Forelimb muscle (tissue), 1 donor: ENCODE measurements at regions not wholly inside any gene's neighbourhood (a gene's known extent, or its start where the extent isn't known, plus 50 kb on each side); places are given as distances from the start of the nearest gene placed in this dataset.
A peak's percentile ranks its signal among the peaks of the same experiment; 100 is the strongest.

ENCODE experiments used
- DNase-seq: peaks from one replicate; pipeline ENCODE4 v3.0.0-alpha.2; 2013; ENCODE audit warnings: low read depth

DNA sequence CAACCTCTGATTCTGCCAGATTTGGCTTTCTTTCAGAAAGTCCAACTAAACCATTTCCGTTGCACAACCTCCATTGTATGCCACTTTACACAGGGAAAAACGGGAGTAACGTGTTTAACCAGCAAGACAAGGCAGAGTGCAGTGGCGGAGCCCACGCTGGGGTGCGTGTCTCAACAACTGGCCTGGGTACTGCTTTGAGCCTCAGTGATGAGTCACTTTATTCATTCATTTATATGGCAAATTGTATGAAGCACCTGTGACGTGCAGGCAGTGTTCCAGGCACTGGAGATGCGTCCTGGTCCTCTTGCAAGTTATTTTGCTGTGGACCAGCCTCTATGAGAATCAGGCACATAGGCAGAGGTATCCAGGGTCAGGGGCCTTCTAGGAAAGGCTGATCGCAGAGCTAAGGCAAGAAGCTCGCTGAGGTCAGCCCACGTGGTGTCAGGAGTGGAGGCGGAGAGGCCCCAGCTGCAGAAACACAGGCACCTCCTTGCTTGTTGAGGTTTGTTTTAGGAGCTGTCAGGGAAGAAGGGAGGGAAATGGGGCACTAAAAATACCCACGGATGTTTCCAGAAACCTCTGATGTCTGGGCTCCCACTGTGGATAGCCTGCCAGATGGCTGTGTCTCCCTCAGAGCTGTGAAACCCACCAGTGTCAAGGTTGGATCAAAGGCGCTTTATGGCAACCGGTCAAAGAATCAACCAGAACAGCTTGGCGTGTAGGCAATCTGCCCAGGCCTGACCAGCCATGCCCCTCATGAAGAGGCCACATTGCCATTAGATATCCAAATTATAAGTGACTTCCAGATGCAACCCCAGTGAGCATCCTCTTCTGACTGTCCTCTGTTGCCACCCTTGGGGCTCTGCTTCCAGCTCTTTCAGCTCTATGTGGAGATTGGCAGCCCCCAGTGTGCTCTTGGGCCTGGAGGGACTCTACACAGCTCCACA, 157.2 kb downstream of the CD83 start:
- DNase-seq = no peak

DNA sequence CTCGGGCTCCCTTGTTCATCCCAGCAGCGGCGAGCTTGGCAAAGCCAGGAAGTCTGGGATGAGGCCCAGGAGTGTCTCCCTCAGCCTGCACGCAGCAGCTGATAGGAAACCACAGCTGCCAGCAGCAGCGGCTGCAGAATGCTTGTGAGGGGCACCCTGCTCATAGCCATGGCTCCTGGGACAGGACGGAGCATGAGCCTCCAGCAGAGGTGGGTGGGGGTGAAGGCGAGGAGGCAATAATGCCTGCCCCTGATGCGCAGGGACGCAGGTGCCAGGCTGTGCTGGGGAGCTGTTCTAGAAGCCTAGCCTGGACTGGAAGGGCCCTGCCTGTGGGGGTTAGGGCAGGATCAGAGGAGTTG, 157.9 kb downstream of the CD83 start:
- no peak for DNase-seq

DNA sequence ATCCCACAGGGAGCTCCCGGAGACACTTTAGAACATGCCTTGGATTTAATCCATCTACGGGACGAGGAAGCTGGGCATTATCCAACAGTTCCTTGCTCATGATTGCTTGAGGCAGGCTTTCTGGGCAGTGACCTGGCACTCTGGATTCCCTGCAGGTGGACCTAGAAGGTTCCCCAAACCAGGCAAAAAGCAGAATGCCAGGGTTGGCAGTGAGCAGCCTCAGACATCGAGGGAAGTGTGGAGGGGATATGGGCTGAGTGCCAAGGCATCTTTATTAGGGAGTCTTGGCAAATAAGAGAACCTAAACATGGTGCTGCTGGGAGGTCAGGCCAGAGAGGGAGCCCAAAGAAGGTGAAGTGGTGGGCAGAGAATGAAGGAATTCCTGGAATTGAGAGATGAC, 158.5 kb downstream of the CD83 start:
- DNase-seq = no peak

DNA sequence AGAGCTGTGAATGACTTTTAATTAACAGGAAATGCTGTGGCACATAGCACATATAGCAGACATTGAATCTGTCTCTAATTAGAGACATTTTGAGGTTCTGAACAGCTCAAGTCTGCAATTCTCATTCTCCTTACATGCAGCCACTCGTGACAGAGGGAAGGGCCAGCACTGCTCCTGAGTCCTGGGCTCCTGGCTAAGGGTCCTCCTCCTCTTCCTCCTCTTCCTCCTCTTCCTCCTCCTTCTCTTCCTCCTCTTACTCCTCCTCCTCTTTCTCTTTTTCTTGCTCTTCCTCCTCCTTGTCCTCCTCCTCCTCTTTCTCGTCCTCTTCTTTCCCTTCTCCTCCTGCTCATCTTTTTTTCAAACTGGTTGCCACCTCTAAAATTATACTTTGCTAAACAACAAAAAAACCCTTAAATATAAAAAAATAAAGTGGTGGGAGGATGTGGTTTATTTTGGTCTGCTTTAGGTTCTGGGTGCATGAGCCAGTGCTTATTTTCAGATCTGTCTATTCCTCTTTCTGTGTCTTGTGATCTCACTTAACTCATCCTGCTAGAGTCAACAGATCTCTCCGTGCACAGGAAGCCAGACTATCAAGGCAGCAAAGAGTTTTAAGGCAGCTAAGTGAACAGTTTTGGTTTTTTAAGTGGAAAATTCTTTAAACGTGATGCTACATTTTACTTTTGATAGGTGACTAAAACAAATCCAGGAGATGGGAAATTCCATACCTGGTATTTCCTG, 159.3 kb downstream of the CD83 start:
- DNase-seq = peak; percentile 29

DNA sequence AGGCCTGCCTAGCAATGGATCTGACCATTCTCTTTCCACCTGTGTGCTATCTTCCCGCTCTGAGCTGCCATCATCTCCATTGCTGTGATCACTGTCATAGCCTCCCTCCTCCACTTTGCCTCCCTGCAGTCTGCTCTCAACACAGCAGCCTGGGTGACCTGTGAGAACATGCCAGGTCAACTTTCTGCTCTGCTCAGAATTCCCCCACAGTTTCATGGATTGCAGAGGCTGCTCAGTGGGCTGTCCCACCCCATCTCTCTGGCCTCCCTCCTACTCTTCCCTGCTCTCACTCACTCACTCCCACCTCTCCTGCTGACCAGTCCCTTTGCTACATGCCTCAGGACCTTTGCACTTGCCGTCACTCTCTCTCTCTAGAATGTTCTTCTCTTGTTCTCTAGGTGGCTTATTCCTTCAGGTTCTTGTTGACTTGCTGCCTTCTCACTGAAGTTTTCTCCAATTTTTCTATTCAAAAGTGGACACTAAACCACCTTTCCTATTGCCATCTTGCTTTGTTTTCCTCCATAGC, 159.9 kb downstream of the CD83 start:
- DNase-seq = no peak

DNA sequence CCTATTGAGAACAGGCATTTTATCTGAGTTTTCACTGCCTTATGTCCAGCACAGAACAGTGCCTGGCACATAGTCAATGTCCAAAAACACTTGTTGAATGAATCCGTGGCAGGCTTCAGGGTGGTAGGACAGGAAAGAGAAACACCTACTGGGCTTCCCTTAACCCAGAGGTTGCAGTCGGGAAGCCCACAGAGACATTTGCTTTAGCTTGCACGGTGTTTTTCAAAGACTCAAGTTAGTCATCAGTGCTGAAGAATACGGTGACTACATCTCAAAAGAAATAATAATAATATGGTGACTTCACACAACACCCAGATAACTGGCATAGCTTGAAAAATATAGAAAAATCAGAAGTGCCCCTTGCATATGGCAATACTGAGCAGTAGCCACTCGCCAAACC, 160.4 kb downstream of the CD83 start:
- DNase-seq = no peak

DNA sequence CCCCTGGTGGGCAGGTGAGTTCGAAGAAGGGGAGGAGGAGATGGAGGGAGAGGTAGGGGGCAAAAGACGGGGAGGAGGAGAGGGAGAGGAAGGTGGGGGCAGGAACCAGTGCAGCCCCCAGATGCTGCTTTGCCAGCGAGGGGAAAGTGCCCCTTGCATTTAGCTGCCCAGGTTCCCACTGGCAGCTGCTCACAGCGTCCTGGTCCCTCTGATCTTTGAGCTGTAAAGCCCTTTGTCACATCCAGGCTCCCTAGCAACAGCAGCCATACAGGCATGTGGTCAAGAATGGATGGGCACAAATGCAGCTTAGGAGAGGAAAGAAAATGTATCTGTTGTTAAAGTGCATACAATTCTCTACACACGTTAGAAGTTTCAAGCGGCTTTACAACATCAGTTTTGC, 160.9 kb downstream of the CD83 start:
- no peak for DNase-seq

DNA sequence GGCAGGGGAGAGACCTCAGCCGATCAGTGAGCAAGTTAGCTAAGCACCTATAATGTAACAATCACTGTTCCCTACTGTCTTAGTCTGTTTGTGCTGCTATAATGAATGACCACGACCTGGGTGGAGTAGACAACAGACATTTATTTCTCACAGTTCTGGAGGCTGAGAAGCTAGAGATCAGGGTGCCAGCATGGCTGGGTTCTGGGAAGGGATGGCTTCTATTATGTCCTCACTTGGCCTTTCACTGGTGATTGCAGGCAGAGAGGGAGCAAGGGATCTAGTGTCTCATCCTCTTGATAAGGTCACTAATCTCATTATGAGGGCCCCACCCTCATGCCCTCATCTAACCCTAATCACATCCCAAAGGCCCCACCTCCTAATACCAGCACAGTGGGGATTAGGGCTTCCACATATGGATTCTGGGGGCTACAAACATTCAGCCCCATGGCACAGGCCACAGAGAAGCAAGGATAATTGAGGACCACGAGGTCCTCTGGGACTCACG, 162.5 kb downstream of the CD83 start:
- DNase-seq = no peak

DNA sequence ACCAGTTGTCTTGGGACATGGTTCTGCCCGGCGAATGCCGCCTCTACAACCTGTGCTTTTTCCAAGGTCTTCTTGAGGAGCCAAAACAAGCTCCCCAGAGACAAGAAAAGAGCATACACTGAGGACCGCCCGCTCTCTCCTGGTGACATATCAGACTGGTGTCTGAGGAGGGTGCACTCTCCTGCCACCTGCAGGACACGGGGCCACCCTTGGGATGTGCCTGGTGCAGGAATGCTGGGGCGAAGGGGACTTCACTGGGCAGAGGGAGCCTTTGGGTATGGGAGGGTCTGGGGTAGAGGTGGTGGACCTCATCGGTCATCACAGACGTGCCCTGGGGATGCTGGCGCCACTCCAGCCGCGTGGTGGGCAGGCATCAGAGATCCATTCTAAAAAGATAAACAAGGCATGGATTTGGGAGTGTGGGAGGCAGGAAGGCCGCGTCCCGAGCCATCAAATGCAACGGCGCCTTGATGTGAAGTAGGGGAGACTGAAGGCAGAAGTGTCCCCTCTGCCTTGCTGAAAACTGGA, 163.3 kb downstream of the CD83 start:
- no peak for DNase-seq

DNA sequence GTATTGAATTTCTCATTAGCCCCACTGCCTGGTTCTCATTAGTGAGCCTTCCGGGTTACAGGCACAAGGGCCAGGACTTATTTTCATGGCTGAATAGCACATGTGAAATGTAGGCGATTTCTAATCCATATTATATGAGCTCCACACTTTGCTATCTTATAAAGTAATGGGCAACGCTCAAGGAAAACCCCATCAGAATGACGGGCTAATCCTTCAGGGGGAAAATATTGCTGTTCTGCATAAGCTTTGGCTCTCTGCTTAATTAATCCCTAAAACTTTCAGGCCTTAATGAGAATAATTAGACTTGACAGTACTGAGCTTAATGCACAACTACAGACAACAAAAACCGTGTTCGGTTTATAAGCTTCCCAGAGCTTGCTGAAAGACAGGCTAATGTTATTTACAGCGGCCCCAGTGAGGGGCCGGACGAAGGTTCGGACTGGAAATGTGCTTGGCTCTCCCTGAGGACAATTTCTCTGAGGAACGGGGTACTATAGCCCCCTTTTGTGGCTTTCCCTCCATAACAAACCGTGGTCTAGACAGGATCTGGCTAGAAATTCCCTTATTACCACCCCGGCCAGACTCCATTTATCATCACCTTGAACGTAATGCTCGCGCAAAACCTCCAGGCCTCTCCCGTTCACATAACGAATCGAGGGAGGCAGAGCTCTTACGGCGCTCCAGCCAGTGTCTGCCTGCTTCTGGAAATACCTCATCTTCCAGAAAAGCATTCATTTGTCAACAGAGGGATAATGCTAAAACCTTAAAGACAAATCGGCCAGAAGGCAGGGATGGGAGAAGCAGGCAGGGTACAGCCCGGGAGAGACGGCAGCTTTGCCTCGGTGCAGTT, 164.5 kb downstream of the CD83 start:
- no peak for DNase-seq

DNA sequence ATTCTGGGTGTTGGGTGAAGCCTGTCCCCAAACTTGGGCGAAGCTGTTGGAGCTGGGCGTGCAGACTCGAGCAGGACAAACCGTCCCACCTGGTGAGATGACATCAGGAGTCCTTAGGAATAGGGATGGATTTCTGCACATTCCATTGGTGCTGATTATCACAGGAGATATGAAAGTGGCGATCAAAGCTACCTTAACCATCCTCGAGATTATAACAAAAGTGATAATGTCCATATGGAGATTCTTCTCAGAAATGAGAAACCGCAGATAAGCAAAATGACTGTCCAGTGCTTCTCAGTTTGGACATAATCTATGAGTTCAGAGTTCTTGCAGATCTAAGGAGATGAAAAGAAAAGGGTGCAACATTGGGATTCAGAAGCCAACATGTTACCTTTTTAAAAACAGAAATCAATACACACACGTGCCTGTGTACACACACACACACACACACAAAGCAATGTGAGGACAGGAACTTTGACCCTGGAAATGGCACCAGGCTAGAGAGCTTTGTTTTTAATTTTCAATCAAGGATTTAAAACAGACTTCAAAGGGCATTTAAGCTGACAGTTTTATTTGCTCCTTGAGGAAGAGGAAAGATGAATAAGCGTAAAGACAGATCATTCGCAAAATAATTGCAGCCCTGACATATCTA, 165.4 kb downstream of the CD83 start:
- no peak for DNase-seq

DNA sequence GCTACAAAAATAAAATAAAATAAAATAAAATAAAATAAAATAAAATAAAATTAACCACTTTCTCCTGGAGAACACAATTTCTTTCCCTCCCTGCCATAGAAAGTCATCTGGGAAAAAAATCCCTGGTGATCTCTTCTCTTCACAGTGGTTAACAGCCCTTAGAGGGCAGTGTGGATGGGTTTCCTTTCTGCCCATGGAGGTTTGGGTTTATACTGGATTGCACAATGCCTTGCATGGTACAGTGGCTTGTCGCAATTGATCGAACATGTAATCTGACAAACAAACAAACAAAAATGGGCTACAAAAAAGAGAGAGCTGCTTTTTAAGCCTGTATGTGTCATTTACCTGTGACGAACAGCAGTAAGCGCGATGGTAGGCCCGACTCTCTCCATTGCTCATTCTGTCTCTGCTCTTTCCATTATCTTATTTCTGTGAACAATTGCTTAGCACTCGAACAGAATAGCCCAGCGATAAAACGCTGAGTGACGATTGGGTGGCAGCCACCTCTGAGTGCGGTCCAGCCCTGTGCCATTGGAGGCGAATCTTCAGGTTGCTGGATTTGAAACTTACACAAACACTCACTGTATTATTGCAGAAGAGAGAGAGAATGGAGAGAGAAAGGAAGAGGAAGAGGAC, 166.1 kb downstream of the CD83 start:
- no peak for DNase-seq

DNA sequence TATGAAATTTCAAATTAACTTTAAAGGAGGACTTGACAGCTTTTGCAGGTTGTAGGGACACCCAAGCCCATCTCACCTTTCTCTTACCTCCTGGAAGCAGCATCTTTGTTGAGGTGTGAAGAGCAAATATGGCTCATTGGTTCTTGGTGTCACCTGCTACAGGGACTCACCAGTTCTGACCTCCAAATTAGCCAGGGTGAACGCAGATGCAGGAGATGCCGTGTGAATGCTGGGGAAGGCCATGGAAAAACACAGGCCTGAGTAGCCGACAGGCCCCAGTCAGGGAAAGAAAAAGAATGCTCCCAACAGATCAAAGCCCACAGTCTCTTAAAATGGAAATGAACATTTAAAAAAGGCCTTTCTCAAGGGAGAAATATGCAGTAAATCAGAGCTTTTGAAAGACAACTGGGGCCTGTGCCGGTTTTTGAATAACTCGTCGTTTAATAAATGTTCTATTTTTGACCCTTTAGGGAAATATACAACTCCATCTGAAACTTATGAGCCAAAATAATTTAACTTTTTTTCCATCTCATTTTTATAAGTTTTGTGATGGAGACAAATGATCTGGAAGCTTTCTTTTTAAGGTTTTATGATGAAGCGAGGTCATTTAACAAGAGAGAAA, 167.5 kb downstream of the CD83 start:
- DNase-seq = peak; percentile 41

DNA sequence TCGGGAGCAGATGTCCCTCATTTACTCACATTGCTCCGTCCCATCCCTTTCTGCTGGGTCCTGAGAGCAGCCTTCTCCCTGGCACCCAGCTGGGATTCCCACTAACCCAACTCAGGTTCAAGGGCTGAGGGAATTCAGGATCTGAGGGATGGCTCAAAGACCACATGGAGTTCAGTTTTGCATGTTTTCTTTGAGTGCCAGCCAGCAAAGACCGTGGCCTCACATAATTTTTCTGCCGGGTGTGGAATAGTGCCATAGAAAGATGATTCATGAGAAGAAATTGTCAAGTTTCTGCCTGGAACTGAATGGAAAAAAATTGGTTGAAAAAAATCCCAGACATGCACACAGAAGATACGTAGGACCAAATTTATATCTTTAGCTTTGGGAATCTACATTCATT, 168.6 kb downstream of the CD83 start:
- DNase-seq = peak; percentile 29

DNA sequence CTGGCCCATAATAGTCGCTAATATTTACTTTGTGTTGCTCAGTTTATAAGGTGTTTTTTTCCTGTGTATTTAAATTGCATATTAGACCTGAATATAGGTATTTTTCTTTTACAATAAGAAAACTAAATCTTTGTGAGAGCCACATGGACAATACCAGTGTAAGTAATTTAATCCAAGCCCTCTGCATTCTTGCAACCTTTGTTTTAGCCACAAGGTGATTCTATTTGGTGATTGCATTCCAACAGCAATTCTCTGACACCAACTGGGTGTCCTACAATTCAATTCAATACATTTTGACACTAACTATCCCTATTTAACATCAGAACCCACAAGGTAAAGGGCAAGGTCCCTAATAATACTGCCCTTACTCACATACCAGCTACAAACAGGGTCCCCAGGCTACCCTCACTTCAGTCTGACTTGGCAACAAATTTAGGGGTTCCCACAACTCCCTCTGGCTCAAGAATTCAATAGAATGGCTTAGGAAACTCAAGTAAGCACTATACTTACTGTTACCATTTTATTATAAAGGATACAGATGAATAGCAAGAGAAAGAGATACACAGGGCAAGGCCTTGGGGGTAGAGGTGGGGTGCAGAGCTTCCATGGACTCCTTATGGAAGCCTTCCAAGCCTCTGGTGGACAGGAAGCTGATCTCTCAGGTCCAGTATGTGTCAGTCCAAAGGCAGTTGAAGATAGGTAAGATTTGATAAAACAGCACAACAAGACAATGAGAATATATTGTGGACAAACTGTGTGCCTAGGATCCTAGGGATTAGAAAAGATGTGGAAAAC, 169.3 kb downstream of the CD83 start:
- DNase-seq = no peak

DNA sequence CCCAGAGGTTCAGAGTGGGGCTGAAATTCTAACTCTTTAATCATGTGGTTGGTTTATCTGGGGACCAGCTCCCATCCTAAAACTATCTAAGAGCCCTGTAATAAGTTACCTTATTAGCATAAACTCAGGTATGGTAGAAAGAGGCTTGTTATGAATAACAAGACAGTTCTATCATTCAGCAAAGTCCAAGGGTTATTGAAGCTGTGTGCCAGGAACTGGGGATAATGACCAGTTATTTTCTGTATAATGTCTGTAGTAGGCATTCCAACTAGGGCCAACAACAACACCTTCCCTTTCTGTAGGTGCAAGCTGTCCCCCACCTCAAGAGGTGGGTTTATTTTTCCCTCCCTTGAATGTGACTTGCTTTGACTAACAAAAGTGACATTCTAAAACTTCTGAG, 170.1 kb downstream of the CD83 start:
- no peak for DNase-seq

DNA sequence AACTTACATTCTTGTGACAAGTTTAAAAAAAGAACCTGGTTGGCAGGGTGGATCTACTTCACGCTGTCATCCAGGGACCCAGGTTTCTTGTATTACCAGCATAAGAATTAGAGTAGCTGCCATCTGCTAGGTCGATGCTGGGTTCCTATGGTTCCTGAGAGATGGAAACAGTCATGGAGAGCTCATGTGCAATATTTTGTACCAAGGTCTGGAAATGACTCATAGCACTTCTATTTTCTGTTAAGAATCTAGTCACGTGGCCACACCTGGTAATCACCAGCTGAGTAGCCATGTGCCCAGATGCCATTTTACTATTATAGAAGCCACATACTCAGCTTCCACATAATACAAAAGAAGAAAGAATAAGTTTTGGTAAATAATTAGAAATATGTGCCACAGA, 171.3 kb downstream of the CD83 start:
- DNase-seq = no peak

DNA sequence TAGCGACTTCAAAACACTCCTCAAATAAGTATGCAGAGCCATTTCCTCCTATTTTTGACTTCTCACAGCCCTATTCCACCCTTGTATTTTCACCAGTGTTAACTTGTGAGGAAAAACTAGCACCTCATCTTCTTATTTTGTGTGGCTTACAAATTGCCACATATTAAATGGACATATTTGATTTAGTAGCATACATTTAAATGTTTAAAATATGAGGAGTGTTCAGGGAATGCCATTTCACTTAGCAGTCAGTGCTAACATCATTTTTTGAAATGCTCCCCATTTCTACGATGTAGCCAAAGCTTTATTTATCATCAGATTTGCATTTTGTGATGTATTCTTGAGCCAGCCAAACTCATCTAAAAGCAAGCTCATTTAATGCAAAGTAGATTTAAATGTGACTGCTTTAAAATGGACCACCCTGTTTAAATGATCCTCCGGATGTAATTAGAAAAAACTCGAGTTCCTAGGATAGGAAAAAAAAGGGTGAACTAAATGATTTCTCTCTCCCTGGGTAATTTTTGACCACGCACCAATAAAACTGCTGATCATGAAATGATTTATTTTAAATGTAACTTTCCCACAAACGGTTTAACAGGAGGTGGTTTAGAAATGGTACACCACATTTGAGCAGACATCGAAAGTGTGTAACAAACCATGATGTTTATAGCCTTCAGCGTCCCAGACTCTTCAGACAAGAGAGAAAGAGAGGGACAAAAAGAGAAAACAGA, 172.6 kb downstream of the CD83 start:
- DNase-seq = no peak
